HG03175 (cell line): ENCODE measurements at regions not wholly inside any gene's neighbourhood (a gene's known extent, or its start where the extent isn't known, plus 50 kb on each side); places are given as distances from the start of the nearest gene placed in this dataset.
"Not testable (repeated sequence)": the region's sequence is repeated elsewhere in the genome, so short reads cannot be mapped to it uniquely, and the experiment has no call there.

Experiments
- ATAC-seq: cut with Tn5 transposase; IDR thresholded peaks from one replicate; pipeline ENCODE4 v1.9.1; 2021; ENCODE audit warnings: mild to moderate bottlenecking, moderate library complexity; ENCODE audit not compliant: unreplicated experiment

DNA sequence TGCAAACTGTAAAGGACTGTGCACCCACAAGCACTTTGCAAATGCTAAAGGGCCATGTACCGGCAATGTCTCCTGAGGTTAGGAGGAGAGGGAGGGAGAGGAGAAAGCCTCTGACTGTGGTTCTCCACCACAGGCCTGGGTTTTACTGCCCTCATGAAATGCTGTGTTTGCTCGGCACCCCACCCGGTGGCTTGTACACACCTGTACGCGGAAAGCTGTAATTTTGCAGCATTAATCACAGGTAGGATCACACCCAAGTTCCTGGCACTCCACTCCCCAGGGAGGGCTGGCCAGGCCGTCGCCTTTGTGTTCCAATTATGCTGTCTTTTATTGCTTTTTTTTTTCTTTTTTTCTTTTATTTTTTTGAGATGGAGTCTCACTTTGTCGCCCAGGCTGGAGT is 78.5 kb upstream of the MYL10 start:
- ATAC-seq, result no peak

DNA sequence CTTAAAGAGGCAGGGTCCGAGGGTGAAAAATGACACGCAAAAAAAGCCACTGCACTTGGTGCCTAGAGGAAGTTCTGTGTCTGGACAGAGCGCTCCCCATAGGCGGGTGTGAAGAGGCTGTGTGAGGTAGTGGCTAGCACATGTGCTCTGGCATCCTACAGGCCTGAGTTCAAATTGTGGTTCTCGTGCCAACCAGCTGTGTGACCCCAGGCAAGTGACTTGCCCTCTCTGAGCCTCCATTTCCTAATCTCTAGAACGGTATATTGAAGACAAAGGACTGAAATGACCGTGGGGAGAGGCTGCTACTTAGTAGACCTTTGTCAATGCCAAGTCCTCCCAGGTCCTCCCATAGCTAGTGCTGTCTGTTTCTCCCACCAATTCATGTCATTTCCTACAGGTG is 79.1 kb upstream of the MYL10 start:
- ATAC-seq, result no peak

DNA sequence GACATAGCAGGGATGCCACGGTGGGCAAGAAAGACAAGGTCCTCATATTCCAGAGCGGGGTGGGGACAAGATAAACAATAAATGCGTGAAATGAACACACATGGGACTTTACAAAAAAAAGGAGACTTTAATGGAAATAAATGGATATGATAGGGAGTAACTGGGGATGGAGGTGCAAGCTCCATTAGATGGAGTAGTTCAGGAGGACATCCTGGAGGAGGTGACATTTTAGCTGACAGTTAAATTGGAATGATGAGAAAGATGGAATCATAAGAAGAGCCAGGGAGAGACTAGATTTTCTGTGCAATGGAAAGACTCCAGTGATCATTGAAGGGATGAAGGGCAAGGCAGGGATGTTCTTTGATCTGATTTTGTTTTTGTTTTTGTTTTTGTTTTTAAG is 83.6 kb upstream of the MYL10 start:
- ATAC-seq, result no peak

- ATAC-seq, result no peak
Measured at GRCh38 chr7:101714097-101714496, 85.0 kb upstream of the MYL10 start.

DNA sequence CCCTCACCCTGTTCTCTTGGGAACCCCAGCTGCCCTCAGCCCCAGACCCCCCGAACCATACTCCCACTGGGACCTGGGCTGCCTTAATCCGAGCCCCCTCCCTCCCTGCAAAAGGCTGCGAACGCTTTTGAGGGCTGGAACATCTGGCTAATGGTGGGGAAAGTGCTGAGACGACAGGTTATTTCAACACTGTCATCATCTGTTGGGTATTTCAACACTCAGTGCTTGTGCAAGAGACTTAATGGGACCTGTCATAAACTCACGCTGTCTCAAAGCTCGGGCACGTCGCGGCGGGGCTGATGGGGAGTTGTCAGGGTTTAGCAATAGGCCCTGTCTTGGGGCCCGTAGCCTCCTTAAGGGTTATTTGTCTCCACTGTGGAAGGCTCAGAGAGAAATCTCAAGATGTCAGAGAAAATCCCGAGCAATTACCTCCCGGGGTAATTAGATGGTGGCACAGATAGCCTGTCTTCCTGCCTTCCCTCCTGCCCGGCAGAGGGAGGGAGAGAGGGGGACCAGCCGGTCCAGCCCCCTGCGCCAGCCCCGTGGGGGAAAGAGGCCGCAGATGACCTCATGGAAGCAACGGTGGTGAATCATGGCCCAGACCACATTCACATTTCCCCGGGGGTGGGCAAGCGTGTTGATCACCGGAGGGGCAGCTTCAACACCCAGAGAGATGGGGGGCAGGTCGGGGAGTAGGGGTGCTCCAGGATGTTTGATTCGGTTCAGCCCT is 88.7 kb upstream of the MYL10 start:
- ATAC-seq, result no peak

DNA sequence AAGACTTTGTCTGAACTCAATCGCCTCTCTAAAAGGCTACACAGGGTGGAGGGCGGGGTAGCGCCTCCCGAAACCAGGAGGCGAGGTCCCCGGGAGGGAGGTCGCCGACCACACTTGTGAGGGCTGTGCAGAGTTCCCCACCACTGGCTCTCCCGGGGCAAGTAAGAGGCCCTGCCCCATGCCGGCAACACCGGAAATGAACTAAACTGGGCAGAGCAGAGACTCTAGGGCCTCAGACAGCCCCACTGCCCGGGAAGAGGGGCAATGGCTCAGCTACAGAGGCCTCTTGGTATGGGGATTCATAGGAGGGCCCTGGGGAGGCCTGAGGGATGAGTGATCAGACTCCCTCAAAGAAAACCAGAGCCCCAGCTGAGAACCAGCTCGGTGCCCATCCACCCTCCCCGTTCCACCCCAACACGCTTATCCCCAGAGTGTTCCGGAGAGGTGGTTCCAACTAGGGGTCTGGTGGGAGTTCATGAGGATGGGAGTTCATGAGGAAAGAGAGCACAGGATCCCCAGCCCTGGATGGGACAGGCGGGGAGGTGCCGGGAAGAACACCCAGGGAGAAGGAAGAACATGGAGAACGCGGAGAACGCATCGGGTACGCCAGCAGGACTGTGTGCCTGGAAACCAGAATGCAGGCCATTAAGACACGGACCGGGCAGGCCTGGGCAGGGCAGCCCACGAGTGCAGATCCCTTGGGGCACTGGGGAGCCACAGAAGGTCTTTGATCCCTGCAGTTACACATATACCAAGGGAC is 89.4 kb upstream of the MYL10 start:
- no peak for ATAC-seq

GRCh38 chr7:101719123-101719470 is 90.0 kb upstream of the MYL10 start:
- no peak for ATAC-seq

GRCh38 chr7:101720324-101720723 is 91.2 kb upstream of the MYL10 start:
- ATAC-seq, result no peak

GRCh38 chr7:101722247-101722646 is 93.2 kb upstream of the MYL10 start:
- no peak for ATAC-seq

GRCh38 chr7:101723835-101724234 is 93.6 kb upstream of the CUX1 start:
- ATAC-seq, result no peak

GRCh38 chr7:101724957-101725356 is 92.5 kb upstream of the CUX1 start:
- ATAC-seq, result no peak

DNA sequence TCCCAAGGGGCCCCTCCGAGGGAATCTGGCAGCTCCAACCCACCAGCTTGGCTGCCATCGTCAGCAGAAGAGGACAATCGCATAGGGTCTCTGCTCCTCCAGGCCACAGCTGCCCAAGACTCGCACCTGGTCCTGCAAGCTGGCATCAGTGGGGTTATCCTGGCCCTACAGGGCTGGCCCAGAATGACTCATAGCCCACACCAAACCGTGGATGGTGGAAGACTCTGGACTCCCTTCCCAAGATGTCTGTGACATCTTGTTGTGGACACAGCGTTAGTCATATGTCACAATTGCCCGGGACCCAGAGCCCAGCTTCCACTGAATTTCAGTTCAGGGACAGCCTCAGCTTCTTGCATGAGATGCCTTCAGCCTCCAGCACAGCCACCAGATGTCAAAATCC is 91.5 kb upstream of the CUX1 start:
- ATAC-seq, result no peak

- no peak for ATAC-seq
Measured at GRCh38 chr7:101727184-101727583, 90.2 kb upstream of the CUX1 start.

- ATAC-seq, result no peak
Measured at GRCh38 chr7:101728128-101728527, 89.3 kb upstream of the CUX1 start.

DNA sequence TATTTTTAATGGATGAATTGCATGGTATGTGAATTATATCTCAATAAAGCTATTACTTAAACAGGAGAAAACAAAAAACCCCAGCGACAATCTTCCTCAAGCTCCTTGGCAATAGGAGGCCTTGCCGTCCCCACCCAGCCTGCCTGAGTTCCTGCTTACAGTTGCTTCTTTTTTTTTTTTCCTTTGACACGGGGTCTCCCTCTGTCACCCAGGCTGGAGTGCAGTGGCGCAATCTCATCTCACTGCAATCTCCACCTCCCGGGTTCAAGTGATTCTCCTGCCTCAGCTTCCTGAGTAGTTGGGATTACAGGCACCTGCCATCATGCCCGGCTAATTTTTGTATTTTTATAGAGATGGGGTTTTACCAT is 88.6 kb upstream of the CUX1 start:
- ATAC-seq, result not testable (repeated sequence)

GRCh38 chr7:101729241-101729883 is 88.1 kb upstream of the CUX1 start:
- ATAC-seq, result no peak

DNA sequence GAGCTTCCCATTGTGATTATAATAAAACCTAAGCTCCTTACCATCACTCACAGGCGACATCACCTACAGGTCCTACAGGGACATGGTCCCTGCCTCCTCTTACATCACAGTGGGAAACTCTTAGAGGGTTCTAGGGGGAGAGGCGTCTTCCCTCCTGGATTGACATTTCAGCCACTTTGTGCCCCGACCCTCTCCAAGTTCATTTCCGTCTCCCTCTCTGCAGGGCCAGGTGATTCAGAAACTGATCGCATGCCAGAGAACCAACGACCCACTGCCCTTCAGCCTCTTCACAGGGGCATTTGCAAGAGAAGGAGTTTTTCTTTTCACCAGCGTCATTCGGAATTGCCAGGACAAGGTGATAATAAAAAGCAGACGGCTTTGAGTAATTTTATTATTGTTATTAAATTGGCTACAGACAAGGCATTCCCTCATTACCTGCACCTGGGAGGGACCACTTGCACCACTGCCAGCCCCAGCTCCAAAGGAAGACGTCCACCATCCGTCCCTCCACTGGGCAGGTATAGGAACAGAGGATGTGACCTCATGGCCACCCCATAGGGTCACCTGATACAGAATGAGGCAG is 85.8 kb upstream of the CUX1 start:
- ATAC-seq, result no peak

DNA sequence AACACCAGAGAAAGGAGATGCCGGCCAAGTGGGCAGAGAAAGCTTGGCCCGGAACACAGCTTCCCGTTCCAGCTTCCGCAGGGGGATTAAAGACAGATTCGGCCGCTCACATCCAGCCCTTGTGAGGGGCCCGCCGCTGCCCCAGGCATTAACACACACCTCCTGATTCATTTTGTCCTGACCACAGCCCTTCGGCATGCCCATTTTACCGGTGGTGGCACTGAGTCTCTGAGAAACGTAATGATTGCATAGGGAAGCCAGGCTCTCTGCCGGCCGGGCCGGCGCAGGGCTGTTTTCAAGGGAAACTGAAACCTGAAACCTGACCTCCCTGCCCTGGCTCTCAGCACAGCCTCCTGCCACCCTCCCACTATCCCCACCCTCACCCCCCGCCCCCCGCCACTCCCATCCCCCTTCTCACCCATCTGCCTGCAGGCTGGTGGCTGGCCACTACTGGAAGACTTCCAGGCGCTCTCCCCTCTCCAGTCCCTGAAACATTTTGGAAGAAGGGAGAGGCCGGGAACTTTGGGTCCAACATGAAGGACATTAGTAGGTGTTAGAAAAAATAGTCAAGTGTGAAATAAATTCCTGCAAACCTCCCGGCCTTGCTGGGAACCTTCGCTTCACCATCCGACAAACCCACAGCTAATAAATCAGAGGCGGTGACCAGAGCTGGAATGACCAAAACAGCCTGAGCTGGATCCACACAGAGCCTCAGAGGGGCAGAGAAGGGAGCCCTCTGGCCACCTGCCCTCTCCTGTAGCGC is 83.5 kb upstream of the CUX1 start:
- no peak for ATAC-seq

GRCh38 chr7:101736084-101736483 is 81.3 kb upstream of the CUX1 start:
- no peak for ATAC-seq

GRCh38 chr7:101739775-101740398 is 77.5 kb upstream of the CUX1 start:
- ATAC-seq, result no peak
